Left ventricle myocardium superior (tissue), 1 donor: ENCODE measurements at regions not wholly inside any gene's neighbourhood (a gene's known extent, or its start where the extent isn't known, plus 50 kb on each side); places are given as distances from the start of the nearest gene placed in this dataset.

ENCODE experiments used
- ATAC-seq: fragments of 200-7000 bp; cut with Tn5 transposase; one replicate; pipeline ENCODE4 v1.9.1; 2020; ENCODE audit warnings: mild to moderate bottlenecking, moderate library complexity
- DNase-seq: peaks from one replicate; pipeline ENCODE4 v3.0.0-alpha.2; 2020
- intact Hi-C: fragments of 100-400 bp; cut with micrococcal nuclease; formaldehyde crosslinking; loops from one replicate; pipeline ENCODE4 v1.11.0; 2022
- donor health status: DM: no; HTN: yes; CAD: no; lungs with severe emphysema.

DNA sequence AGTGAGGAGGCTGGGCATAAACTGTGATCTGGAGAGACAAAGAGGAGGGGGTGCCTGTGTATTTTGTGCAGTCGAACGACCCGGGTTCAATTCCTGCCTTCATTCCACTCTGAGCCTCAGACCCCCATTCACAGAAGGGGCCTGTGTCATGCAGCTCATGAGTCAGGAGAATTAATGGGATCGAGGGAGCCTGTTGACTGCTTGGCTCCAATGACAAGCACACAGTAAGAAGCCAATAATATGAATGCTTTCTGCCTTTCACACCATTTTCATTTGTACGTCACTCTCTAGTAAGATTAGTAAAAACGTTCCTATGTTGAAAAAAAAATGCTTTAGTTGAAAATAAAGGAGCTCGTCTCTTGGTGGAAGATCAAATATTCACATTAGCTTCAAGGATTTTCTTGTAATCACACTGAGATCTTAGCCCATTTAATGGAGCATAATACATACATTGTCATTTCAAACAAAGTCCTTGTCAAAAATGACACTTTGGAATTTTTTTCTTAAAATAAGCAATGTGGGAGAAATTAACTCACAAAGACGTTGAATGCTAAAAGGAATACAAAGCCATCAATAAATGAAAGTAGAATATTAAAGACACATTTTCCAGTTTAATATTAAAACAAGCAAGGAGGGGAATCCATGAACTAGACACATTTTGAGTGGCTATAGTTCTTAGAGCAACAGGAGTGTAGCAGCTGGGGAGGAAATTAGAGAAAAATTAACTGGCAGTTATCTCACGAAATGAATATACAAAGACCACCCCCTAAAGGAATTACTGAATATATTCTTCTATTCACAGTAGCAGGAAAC lies 246.7 kb upstream of the AFDN start:
- intact Hi-C loops, result no loop called here
- DNase-seq (no peak), ATAC-seq (no peak)

DNA sequence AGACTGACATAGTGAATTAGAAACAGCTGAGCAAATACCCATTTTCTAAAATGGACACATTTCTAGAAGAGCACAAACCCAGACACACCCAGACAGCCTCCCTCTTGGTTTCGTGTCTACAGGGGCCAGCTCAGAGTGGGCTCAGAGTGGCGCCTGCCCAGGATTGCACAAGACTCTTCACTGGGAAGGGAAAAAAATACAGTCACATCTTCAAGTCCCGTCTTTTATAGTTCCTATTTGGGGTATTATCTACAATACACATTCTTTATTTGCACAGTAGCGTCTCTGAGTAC lies 246.1 kb upstream of the AFDN start:
- DNase-seq (no peak), ATAC-seq (peak; percentile 83)
- intact Hi-C loops, result no loop called here

DNA sequence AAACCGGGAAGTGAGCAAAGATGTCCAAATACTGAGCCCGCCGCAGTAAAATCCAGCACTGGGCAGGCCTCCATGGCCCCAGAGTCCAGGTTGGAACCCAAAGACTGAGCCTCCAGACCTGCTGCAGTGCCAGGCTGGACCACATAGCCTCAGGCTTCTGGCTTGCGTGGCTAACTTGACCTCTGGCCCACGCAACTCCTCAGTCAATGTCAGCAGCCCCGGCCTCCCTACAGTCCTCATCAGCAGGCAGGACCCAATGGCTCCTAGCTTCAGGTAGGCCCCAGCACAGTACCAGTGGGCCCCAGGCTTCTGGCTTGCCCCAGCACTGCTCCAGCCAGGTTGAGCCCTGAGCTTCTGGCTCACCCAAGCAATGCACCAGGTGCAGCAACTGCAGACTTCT lies 245.1 kb upstream of the AFDN start:
- DNase-seq (no peak), ATAC-seq (no peak)
- intact Hi-C loops, result no loop called here

DNA sequence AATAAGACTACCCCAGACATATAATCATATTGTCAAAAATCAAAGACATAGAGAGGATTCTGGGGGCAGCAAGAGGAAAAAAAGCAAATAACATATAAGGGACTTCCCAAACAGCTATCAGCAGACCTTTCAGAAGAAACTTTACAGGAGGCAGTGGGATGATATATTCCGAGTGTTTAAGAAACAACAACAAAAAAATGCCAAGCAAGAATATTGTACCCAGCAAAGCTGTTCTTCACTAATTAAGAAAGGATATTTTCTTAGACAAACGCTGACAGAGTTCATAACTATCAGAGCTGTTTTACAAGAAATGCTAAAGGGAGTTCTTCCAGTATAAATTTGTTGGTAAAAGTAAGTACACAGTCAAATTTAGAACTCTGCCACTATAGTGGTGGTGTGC lies 243.3 kb upstream of the AFDN start:
- ATAC-seq, result no peak
- DNase-seq, result no peak
- intact Hi-C loops, result no loop called here

DNA sequence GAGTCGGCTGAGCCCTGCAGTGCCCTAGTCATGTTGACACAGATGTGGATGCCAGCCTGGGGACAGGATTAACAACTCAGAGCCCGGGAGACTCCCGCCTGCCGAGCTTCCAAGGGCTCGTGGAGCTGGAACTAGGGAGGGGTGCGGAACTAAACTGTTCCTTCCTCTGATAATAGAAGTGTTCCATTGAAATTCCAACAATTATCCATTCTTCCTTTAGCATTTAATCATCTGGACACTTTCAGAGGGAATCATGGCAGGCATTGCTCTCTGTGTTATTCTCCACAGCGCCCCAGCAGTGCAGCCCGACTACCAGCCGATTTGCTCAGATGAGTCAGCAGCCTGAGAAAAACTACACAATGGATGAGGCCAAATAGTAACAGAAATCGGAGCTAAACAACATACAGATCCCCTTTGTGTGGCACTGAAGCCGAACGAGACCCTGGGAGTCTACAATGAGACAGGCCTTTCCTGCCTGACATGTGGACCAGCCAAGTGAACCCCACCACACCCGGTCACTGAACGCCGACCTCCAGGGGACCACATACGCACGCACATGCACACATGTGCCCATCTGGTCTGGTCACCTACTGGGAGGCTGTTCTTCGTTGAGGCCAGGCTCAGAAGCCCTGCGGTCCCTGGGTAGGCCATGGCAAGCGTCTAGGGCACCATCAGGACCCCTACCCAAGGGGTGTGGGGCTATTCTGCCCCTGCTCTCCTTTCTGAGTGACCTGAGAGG lies 238.4 kb upstream of the AFDN start:
- DNase-seq (no peak), ATAC-seq (no peak)

DNA sequence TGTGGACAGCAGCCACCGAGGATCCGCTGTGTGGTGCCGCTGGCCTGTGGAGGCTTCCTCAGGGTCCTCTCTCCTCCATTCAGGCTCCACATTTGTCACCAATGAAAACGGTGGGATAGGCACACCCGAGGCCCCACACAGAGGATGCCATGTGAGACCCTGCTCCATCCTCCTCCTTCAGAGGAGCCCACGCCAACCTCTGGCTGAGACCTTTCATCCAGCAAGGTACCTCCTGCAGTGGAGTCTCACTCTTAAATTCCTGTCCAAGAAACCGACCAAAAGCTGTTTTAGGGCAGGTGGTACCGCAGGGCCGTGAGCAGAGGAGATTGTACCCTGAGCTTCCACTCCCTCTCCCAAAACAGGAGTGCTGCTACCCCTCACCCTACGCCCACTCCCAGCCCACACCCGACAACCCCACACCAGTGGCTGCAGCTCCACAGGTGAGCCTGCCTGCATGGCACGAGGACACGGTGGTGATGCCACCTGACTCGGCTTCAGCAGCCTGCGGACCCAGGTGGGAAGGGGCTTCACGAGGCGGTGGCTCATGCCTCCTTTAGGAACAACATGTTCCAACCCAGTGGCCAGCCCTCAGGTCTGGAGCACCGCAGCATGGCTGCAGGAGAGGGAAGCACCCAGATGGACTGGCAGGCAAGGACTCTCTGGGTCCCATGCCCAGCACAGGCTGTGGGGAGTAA lies 237.6 kb upstream of the AFDN start:
- intact Hi-C loops, result no loop called here
- DNase-seq (no peak), ATAC-seq (no peak)

More for the DNA sequence above, 238.4 kb upstream of the AFDN start:
- intact Hi-C loops, result no loop called here

DNA sequence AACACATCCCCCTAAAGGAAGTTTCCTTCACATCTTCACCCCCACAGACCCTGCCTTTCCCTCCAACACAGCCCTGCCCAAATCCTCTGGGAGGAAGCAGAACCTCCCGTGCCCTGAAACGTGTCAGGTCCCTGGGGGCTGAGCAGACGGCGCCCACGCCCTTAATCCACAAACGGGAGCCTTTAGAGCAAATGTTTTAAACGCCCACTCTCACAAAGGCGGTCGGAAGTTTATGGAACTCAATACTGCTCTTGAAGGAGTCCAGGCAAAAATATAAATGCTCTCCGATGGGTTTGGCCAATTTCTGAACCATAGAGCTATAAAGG lies 237.1 kb upstream of the AFDN start:
- intact Hi-C loops, result no loop called here
- DNase-seq (no peak), ATAC-seq (no peak)

DNA sequence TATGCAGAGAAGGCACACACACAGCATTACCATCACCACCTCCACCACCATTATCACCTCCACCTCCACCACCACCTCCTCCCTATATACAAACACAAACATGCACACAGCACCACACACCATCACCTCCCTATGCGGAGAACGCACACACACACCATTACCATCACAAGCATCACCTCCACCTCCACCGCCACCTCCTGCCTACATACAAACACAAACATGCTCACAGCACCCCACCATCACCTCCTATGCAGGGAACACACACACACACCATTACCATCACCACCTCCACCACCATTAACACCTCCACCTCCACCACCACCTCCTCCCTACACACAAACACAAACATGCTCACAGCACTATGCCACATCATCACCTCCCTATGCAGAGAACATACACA lies 236.5 kb upstream of the AFDN start:
- no peak for DNase-seq

More for the DNA sequence above, 236.5 kb upstream of the AFDN start:
- no peak for ATAC-seq
- intact Hi-C loops, result no loop called here
